GM18520 (cell line): ENCODE measurements at regions not wholly inside any gene's neighbourhood (a gene's known extent, or its start where the extent isn't known, plus 50 kb on each side); places are given as distances from the start of the nearest gene placed in this dataset.

Source experiments
- ATAC-seq: cut with Tn5 transposase; IDR thresholded peaks from one replicate; pipeline ENCODE4 v1.9.1; 2021; ENCODE audit not compliant: unreplicated experiment

DNA sequence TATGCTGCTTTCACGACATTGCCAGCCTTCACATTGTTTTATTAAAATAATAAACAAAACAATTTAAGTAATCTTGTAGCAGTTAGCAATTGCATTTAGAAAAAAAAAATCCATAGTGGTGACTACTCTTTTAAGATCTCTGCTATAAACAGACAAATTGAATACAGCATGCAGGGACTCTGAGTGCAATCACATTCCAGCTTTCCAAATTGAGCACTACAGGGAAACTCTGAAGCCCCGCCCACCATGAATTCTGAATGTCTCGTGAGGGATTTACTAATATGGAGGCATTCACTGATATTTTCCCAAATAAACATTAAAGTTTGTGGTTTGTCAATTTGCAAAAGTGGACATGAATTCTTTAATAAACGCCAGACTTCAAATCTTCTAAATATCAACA lies 698.8 kb downstream of the LIG4 start:
- no peak for ATAC-seq

DNA sequence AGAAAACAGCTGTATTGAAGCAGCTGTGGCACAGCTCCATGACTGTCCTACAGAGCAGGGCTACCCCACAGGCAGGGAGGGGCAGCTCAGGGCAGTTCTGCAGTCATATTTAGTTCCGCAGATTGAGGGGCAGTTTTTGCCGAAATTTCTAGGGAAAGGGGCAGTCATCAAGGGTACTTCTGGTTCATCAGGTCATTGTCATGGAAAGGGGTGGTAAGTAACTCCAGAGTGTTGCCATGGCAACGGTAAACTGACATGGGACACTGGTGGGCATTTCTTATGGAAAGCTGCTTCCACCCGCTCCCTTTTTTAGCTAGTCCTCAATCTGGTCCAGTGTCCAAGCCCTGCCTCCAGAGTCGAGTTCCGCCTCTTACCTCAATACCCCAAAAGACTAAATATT lies 702.8 kb downstream of the LIG4 start:
- no peak for ATAC-seq

DNA sequence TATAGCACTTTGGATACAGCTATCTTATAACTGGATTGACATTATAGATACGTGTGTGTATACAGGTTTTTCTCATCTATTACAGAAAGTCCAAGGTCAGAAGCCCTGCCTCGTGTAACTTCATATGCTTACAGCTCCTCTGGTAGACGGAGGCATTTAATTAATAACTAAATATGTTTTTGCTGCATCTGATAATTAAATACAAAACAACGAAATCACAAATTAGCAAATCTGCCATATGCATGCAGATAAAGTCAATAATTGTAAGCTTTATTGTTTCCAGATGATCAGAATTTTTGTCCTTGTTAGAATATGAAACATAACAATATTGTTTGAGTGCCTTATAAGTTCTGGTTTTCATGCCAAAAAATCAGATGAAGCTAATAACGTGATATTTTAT lies 717.7 kb downstream of the LIG4 start:
- ATAC-seq = no peak

DNA sequence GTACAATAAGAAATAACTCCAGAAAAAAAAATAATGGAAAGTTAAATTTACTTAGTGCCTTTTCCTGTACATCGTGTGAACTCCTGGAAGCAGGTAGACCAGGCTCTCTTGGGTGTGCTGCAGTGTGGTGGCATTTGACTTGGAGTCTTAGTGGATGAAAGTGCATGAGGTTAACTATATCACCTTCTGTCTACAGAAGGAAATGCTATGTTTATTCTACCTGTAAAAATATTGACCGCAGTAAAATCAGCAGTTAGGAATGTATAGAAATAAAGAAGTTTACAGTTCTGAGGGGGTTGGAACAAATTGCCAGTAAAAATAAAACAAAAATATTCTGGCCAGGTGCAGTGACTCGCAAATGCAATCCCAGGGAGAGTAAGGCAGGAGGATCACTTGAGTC lies 722.1 kb downstream of the LIG4 start:
- no peak for ATAC-seq

DNA sequence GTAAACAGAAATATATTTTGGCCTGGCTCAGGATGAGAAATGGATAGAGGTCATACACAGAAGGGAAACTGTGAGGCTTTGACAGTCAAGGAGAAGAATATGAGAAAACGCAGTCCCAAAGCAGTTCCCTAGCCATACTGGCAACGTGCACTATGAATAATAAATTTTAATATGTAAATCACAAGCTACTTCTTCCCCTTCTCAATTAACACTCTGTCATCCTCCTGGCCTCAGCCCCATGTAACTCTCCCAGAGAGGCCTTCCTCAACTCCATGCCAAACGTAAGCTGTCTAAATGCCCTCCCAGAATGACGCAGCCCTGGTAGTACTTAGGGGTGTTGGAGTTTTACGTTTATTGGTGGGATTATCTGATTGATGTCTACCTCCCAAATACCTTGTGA lies 732.6 kb downstream of the LIG4 start:
- ATAC-seq = no peak

DNA sequence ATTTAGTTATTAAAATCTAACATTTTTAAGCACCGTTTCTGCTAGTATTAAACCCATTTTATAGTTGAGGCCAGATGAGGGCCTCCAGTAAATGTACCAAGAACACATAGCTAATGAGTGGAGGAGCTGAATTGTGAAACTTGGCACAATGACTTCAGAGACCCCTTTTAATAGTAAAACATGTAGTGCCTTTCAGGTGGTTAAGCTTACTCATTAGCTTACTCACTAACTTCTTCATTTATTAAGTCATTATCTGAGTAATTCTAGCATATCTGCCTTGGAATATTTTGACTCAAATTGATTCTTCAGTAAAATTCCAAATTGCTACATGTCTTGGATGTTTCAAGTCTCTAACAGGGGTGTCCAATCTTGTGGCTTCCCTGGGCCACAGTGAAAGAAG lies 735.2 kb downstream of the LIG4 start:
- no peak for ATAC-seq

DNA sequence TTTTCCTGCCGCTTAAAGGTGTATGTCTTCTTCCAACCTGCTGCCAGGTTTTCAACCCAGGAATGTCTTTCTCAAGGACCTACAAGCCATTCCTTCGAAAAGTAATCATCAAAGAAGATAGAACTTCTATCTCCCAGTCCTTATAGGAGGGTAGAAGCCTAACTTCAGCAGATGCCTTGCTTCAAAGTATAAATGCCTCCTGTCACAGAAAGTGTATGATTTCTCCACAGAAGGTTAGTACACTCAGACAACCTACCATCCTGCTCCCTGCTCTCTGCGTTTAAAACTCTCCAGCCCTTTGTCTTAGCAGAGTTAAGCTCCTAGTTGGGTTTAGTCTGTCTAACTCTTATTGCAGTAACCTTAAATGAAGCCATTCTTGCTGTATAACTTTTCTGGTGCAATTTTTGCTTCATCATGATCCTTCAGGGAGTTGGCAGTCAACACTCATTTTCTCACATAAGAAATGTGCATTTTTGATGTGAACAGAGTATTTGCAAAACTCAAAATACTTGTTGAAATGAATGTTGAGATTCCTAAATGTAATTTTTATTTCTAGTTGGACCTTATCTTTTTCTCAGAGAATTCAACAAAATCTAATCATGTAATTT lies 737.5 kb downstream of the LIG4 start:
- ATAC-seq = no peak

DNA sequence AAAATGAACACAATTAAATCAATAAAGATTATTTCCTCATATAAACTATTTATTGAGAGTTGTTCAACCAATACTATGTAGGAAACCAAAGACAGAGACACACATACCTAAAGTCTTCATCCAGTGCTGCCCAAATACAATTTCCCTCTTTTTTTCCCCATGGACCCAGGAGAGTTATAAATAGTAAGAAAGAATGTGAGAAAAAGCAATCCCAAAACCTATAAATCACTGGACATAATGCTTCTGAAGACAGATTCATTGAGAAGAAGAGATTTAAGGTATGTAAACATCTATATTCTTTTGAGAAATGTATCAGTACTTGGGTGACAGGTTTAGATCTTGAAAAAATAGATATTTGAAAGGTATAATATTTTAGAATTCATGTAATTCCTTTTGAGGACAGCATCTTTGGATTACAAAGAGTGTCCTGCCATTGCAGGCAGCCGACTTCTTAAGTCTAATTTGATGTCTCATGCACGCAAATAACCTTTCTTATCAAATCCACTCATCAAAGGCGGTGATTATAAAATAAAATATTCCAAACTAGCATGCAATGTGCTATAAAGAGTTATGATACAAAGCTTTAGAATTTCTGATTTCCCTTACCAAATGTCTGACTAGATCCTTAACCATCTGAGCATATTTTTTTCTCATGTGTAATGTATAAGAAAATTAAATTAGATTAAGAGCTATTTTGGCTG lies 739.4 kb downstream of the LIG4 start:
- ATAC-seq = no peak

DNA sequence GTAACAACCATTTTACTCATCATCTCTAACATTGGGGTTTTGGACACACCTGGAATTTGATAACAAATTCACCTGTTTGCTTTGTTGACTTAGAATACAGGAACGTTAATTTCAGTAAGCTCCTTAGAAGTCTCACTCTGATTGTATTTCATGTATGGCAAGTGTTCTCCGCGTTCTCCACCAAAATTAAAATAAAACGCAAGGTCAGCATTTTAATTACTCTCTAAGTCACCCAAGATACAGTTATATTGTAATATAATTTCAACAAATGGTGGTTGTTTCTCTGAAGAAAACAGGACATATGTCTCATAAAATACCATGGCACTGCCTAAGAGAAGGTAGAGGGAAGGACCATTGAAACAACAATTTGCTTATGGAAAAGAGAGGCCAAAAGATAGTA lies 742.1 kb downstream of the LIG4 start:
- ATAC-seq = no peak

DNA sequence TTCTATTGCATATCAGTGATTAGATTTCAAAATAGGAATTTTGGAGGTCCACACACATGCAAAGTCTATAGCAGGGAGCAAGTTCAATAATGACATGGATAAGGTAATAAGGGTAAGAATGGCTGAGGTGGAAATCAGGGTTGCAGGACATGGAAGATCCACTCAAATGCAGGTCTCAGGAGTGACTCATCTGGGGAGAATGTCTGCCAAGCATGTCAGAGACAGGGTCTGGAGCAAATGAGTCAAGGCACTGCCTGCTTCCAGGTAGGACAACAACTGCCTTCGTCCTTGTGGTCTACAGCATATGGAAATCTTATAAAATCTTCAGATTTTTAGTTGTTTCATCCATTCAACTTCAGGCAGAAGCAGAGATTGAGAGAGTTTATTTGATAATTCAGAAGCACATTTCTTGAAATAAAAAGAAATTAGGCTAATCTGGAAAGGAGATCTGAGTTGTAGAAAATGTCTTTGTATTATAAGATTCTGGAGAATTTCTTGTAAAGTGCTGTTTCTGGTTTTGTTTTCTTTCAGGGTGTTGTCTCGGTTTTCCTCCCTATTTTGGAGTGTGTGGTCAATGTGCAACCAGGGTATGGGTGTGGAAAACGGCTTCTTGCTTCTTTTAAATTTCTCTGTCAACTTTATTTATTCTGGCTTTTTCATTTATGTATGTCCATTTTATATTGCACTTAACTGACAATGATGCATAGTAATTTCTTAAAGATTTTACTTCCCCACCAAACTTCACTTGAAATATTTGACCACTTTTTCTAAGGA lies 748.8 kb downstream of the LIG4 start:
- ATAC-seq = no peak

DNA sequence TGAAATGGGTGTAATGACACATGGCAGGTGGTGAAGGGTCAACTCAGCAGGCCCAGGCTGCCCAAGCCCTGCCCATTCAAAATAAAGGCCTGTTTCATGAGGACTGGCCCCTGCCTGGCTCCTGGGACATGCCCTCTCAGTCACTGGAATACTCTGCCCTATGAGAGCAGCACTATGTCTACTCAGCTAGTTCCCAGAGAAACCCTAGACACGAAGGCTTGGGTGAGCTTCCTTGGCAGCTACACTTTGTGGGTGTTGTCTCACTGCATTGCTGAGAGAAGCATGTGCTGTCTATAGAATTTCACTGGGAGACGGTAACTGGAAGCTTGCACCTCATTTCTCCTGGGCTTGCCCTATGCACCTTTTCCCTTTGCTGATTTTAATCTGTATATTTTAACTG lies 752.8 kb downstream of the LIG4 start:
- no peak for ATAC-seq

DNA sequence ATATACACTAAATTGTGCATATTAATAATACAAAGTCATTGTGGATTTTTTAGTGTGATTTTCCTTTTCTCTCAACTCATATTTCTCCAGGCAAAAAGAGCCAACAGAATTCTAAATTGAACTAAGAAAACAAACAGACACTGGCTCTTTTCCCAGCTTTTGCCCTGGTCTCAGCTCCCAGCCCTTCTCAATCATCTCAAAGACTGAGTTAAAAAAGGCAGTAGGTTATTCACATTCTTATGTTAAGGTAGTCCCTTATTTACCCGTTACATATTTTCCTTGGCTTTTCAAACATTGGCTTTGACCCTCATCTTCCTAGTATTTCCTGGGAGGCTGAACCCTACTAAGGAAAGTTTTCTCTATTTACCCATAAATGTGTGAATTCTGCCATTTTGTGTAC lies 753.6 kb downstream of the LIG4 start:
- no peak for ATAC-seq

DNA sequence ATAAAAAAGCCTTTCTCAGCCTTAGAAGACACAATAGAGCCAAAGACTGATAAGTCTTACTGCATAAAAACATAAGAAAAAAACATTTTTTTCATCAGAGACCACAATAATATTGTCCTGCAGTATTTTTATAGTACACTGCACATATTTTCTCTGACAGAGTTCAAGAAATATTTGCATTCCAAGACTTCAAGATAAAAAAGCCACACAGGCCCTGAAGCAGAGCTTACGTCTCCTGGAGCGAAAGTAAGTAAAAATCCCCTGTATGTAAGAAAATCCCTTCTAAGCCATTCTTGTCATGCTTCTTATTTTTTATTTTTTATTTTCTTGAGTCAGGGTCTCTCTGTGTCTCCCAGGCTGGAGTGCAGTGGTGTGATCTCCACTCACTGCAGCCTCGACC lies 755.9 kb downstream of the LIG4 start:
- ATAC-seq = no peak

DNA sequence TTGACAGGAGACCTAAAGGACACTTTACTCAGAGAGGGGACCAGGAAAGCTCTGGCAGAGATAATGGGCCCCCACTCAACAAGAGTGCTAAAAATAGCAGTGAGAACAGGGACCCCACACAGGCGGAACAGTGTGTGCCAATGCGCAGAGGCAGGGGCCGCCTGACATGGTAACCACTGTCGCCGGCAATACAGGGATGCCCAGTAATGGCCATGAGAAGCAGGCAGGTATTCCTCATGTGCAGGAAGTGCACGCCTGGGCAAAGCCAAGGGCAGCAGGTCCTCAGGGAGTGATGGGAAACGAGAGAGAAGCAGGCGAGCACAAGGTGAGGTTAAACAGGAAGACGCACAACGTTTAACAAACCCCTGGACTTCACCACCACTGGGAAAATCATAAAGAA lies 757.1 kb downstream of the LIG4 start:
- ATAC-seq = no peak

DNA sequence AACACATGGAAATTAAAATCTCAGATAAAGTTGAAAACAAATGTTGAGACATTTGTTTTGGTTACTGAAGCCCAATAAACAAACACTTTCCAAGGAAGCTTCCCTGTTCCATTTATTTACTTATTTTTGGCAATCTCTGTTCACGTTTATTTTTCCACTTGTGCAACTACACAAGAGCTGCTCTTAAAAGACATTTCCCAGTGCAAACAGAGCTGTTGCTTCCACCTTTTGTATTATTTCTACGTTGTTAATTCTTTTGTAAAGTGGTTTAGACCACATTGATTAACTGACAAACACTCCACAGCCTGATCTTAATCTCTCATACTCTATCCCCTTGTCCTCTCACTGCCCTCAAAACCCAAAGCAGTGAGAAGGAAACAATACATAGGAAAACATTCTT lies 757.6 kb downstream of the LIG4 start:
- ATAC-seq = no peak

DNA sequence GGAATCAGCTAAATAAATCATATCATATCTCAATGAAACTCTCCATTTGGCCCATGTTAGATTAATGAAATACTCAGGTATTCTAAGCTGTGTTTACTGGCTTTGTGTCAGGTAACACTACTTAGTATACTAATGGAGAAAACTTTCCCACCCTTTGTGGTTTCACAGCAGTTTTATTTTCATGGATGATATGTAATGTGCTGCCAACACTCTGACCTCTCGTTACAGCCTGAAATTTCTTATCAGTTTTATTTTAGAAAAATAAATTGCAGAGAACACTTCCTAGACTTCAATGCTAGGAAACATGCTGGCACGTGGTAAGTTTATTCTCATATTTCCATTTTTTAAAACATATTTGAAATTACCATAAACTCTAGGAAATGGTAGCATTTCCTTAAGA lies 758.9 kb downstream of the LIG4 start:
- no peak for ATAC-seq

DNA sequence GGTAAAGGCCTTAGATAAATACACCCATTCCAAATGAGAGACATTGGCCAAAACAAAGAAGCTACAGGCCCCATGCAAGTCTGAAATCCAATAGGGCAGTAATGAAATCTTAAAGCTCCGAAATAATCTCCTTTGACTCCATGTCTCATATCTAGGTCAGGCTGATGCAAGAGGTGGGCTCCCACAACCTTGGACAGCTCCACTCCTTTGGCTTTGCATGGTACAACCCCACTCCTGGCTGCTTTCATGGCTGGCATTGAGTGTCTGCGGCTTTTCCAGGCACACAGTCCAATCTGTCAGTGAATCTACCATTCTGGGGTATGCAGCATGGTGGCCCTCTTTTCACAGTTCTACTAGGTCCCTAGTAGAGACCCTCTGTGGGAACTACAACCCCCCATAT lies 762.5 kb downstream of the LIG4 start:
- ATAC-seq = no peak

DNA sequence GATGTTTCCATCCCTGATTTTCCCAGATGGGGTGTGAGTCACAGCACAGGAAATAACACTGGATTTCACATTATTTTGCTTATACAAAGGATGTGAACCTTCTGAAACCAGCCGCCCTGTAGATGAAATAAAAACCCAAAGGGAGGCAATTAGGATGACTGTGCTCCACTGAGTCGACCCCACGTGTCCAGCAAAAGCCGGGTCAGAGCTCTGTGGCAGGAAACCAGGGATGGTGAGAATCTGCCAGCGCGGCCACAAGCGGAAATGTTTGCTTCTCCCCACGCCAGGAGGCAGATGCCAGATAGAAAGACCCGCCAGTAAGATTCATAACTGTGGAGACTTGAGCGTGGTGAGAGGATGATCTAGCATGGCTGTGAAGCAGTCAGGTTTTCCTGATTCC lies 764.4 kb downstream of the LIG4 start:
- ATAC-seq = no peak

DNA sequence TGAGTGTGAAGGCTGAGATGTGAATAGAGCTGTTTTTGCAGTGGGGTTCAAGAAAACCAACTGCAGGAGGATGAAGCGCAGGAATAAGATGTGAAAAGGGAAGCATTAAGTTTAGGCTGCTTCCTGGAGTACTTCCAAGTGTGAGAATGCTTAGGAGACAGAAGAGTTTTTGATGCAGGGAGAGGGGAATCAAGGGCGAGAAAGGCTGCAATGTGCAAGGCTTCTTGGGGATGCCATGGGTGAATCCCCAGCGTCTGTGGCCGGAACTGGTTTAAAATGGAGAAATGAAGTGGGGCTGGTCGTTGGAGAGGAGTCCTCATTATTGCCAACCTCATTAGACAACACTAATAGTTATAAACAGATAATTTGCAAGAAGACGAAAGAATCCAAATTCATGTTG lies 764.9 kb downstream of the LIG4 start:
- no peak for ATAC-seq

DNA sequence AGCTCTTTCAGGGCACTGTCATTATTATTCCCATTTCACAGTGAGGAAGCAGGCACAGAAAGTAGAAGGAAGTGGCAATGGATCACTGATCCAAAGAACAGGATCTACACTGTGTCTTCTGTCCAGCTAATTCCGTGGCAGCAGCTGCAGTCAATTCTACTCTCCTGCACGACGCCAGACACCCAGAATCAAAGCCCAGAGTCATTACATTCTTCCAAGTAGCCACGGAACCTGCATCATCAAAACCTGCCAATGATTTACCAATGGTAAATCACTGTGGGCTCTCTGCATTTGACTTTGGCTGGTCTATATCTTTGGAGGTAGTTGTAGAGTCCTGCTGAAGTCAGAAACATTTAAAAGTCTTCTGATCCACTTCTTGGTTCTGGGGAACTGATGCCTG lies 767.7 kb downstream of the LIG4 start:
- no peak for ATAC-seq

DNA sequence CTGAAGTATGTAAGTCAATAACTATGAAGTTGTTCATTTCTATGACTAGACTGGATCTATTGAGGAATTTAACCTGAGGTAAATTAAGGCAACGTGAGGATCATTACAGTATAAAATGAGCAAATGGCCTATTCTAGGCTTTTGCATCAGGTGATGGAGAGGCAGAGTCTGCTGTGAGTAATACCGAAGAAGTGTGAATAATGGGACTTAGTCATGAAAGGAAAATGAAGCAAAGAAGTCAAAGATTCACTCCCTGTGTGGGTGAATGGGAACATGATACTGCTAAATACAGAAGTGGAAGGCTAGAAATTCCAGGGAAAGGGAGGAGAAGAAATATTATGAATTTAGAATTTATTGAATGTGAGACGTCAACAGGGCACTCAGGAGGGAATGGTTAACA lies 774.1 kb downstream of the LIG4 start:
- no peak for ATAC-seq

DNA sequence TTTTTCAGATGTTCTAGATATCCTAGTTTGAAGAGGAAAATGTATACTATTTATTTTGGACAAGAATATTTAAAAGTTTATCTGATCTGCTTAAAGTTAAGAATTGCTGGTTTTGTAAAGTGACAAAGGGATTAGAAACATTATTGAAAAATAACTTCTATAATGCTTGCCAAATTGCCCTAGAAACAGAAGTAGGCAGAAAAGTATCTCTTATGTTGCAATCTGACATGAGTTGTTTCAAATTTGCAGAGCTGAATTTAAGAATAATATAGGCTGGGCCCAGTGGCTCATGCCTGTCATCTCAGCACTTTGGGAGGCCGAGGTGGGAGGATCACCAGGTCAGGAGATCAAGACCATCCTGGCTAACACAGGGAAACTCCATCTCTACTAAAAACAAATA lies 777.1 kb downstream of the LIG4 start:
- no peak for ATAC-seq
